GM12878 (cell line): ENCODE measurements at regions not wholly inside any gene's neighbourhood (a gene's known extent, or its start where the extent isn't known, plus 50 kb on each side); places are given as distances from the start of the nearest gene placed in this dataset.

ENCODE experiments used
- ATAC-seq: fragments of 200-7000 bp; cut with Tn5 transposase; 3 replicates; pipeline ENCODE4 v1.9.1; 2020; ENCODE audit warnings: mild to moderate bottlenecking, moderate library complexity
- BruUV-seq: library from RNA; stranded (reverse); fragments of 400-500 nt; replicated peaks from 2 replicates; lab custom pipeline; 2021; lab: Mats Ljungman, UMichigan
- CTCF ChIA-PET: fragments of 300-600 bp; sonication (Branson Sonifier 250); formaldehyde crosslinking; extraction: SDS; loops from one replicate; lab custom pipeline; 2021; ENCODE audit warnings: inconsistent platforms; lab: Yijun Ruan, JAX
- POLR2A ChIA-PET: fragments of 350-600 bp; formaldehyde crosslinking; extraction: SDS; loops from one replicate; lab custom pipeline; 2021; ENCODE audit warnings: inconsistent platforms; lab: Charles Lee
- RAD21 ChIA-PET: fragments of 300-600 bp; sonication (Branson Sonifier 250); formaldehyde crosslinking; loops from one replicate; lab custom pipeline; 2023; ENCODE audit warnings: antibody characterized with exemption; ENCODE audit not compliant: unreplicated experiment; lab: Charles Lee
- SMC1A ChIA-PET: fragments of 300-600 bp; sonication (Branson Sonifier 250); formaldehyde crosslinking; loops from one replicate; lab custom pipeline; 2023; ENCODE audit not compliant: unreplicated experiment, uncharacterized antibody; lab: Charles Lee
- DNase-seq: peaks from one replicate; pipeline ENCODE4 v3.0.0-alpha.2; 2011; ENCODE audit warnings: low read depth, low spot score
- FAIRE-seq: peaks from 3 replicates; lab custom pipeline; 2011; peaks lifted over from hg19 to GRCh38; lab: Jason Lieb, UNC
- H2AFZ ChIP-seq: 2 replicates; pipeline ENCODE4 v1.6.0; 2011; ENCODE audit warnings: low read depth, low read length, control low read depth; ENCODE audit not compliant: control insufficient read depth
- H3K27ac ChIP-seq: 2 replicates; pipeline ENCODE4 v1.5.1; 2011; ENCODE audit warnings: control low read depth; ENCODE audit not compliant: control insufficient read depth, insufficient read depth
- H3K27me3 ChIP-seq, 2 experiments: replicated peaks in 1 of 2; 2 replicates each; pipeline versions ENCODE4 v1.6.0 to v1.6.1; 2011; ENCODE audit warnings: low read length in 1 of 2; ENCODE audit not compliant: control insufficient read depth in 2 of 2, insufficient read depth in 2 of 2
- H3K36me3 ChIP-seq, 2 experiments: 2 replicates each; pipeline ENCODE4 v1.5.1; 2011; ENCODE audit warnings: low read length in 1 of 2; ENCODE audit not compliant: control insufficient read depth in 2 of 2, insufficient read depth in 2 of 2
- H3K4me1 ChIP-seq: 2 replicates; pipeline ENCODE4 v1.6.1; 2011; ENCODE audit warnings: mild to moderate bottlenecking, low read length, moderate library complexity, mixed read lengths; ENCODE audit not compliant: control insufficient read depth, insufficient read depth
- H3K4me2 ChIP-seq: 2 replicates; pipeline ENCODE4 v1.6.0; 2011; ENCODE audit warnings: control low read depth; ENCODE audit not compliant: control insufficient read depth, insufficient read depth
- H3K4me3 ChIP-seq: fragments of 200-600 bp; sonication (generic); 2 replicates; pipeline ENCODE4 v1.5.1; 2016
- H3K79me2 ChIP-seq: 2 replicates; pipeline ENCODE4 v1.6.0; 2011; ENCODE audit warnings: low read length; ENCODE audit not compliant: control insufficient read depth, insufficient read depth
- H3K9ac ChIP-seq: 2 replicates; pipeline ENCODE4 v1.8.0; 2011; ENCODE audit warnings: low read length, control low read depth, mixed read lengths; ENCODE audit not compliant: control insufficient read depth, insufficient read depth
- H3K9me3 ChIP-seq: replicated peaks from 3 replicates; pipeline ENCODE4 v1.5.1; 2011; ENCODE audit warnings: mild to moderate bottlenecking, low read length; ENCODE audit not compliant: control insufficient read depth, insufficient read depth
- H4K20me1 ChIP-seq: 2 replicates; pipeline ENCODE4 v1.6.0; 2011; ENCODE audit not compliant: control insufficient read depth, insufficient read depth
- CHD1 ChIP-seq: IDR thresholded peaks from 2 replicates; pipeline ENCODE4 v1.6.1; 2012; ENCODE audit warnings: low read depth, low read length, improper control_type of control experiment
- IKZF1 ChIP-seq: fragments of 450-650 bp; conservative IDR thresholded peaks from 2 replicates; pipeline ENCODE4 v1.6.1; 2017; ENCODE audit warnings: antibody characterized with exemption, mild to moderate bottlenecking
- MTA2 ChIP-seq: fragments of 450-650 bp; IDR thresholded peaks from 2 replicates; pipeline ENCODE4 v1.6.1; 2016; ENCODE audit warnings: low read depth, mild to moderate bottlenecking, moderate library complexity
- NR2F1 ChIP-seq: fragments of 450-650 bp; conservative IDR thresholded peaks from 2 replicates; pipeline ENCODE4 v1.6.1; 2017; ENCODE audit warnings: mild to moderate bottlenecking
- RAD21 ChIP-seq: IDR thresholded peaks from 2 replicates; pipeline ENCODE4 v1.6.1; 2011; ENCODE audit warnings: mild to moderate bottlenecking, low read depth, low read length, moderate library complexity; ENCODE audit not compliant: insufficient read depth
- RUNX3 ChIP-seq: IDR thresholded peaks from 2 replicates; pipeline ENCODE4 v1.6.1; 2012; ENCODE audit warnings: low read length, inconsistent platforms
- ZNF384 ChIP-seq: IDR thresholded peaks from 2 replicates; pipeline ENCODE4 v1.6.1; 2012; ENCODE audit warnings: low read depth, mild to moderate bottlenecking, low read length, improper control_type of control experiment, borderline replicate concordance
- WGBS: methylation state at CpG from one replicate; pipeline ENCODE4 v1.1.6; 2016; ENCODE audit warnings: low lambda C conversion rate; ENCODE audit not compliant: insufficient replicate concordance, insufficient coverage; ENCODE audit errors: missing lambda C conversion rate; 5-methylcytosine and 5-hydroxymethylcytosine counted together
- in situ Hi-C: fragments of 300-500 bp; cut with MboI; formaldehyde crosslinking; loops from 9 replicates; pipeline ENCODE4 v1.14.3; 2018; ENCODE audit warnings: mixed read lengths
- intact Hi-C: fragments of 100-400 bp; cut with micrococcal nuclease; formaldehyde crosslinking; loops from one replicate; pipeline ENCODE4 v1.14.2; 2022; ENCODE audit not compliant: unreplicated experiment

DNA sequence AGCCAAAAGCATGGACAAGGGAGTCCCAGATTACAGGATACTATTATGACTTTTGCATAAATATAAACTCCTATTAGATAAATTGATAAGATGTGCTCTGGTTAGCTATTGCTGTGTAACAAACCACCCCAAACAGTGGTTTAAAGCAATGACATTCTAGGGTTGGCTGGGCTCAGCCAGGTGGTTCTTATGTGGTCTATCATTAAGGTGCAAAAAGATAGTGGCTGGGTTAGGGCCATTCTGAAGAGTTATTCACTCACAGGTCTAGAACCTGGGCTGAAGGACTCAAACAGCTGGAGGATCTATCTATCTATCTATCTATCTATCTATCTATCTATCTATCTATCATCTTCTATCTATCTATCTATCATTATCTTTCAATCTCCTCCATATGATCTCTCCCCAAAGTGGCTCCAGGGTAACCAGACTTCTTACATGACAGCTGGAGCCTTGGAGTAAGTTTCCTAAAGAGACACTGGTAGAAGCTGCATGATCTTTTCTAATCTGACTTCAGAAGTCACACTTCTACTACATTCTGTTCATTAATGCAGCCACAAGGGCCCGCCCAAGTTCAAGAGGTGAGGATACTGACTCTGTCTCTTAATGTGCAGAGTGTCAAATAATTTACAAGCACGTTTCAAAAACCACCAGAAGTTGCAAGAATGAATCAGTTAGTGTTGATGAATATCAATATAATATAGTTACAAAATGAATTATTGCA lies 74.9 kb upstream of the XCR1 start:
- RAD21 ChIA-PET: no interaction called here
- ATAC-seq (no peak), FAIRE-seq (no peak), DNase-seq (no peak)
- H3K9ac ChIP-seq: no peak overlapping the region
- H3K27me3 ChIP-seq: no peaks in the 10 kb centered on the region
- no TSS peak for BruUV-seq
- no peak overlapping the region for H3K4me2 ChIP-seq
- WGBS: 65% methylated on average over 2 of the region's 2 CpGs
- intact Hi-C loops (no loop called here), in situ Hi-C loops (no loop called here)
- no peak overlapping the region for H2AFZ ChIP-seq
- H3K9me3 ChIP-seq: peaks cover 3% of the 10 kb centered on the region; the same call in 2 of the 3 replicates
- TF ChIP-seq RAD21 (peak; percentile 57), IKZF1 (no peak), NR2F1 (0 out of 2 replicates have a peak, but pooled peaks have one; percentile 12), MTA2 (no peak)
- H3K79me2 ChIP-seq: no peaks in the 10 kb centered on the region
- H4K20me1 ChIP-seq: no peaks in the 10 kb centered on the region
- H3K4me1 ChIP-seq: peaks cover 33% of the 10 kb centered on the region
- CTCF ChIA-PET: interaction anchor here (0.7 to 7.3 kb wide), 6 partner anchors 9 to 276 kb away, joined by 4 to 51 read pairs (median 4); no protein-coding TSS in a partner anchor
- POLR2A ChIA-PET: interaction anchor here (1.2 kb wide), 1 partner anchor 13 kb away, joined by 3 read pairs; no protein-coding TSS in a partner anchor
- H3K4me3 ChIP-seq: no peak overlapping the region
- no peak overlapping the region for H3K27ac ChIP-seq
- H3K36me3 ChIP-seq: no peaks in the 10 kb centered on the region
- SMC1A ChIA-PET: interaction anchor here (1.1 to 6.7 kb wide), 5 partner anchors 9 to 268 kb away, joined by 3 to 52 read pairs (median 9); partner anchors contain the start of genes CCR1 and CCR5

DNA sequence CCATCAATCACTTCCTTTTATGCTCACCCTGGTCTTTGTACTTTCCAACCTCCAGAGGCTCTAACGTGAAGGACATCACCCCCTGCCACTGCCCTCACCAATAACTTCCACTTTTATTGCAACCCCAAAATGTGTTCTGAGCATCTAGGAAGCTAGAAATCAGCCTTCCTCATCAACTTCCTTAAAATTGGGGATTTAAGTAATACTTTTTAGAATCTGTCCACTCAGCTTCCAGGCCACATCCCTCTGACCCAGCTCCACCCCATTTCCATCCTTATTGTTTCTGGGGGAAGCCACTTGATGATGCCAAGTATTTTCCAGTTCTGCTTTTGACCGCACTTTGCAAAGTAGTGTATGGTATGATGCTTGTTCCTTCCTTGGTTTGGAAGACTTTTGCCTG lies 73.5 kb upstream of the XCR1 start:
- ChIA-PET POLR2A (no interaction called here), CTCF (interaction anchor here (1.0 to 7.3 kb wide), 3 partner anchors 12 to 278 kb away, joined by 3 to 51 read pairs (median 5); no protein-coding TSS in a partner anchor), SMC1A (interaction anchor here (1.0 to 6.7 kb wide), 6 partner anchors 8 to 278 kb away, joined by 3 to 52 read pairs (median 7); partner anchors contain the start of genes CCR1 and CCR5), RAD21 (interaction anchor here (1.3 to 20.1 kb wide), 4 partner anchors 10 to 270 kb away, joined by 5 to 396 read pairs (median 6); partner anchors contain the start of genes CCR1 and CCR5)
- H3K9me3 ChIP-seq: peaks cover 3% of the 10 kb centered on the region; the same call in 2 of the 3 replicates
- WGBS: 81% methylated on average over 2 of the region's 2 CpGs
- H3K4me1 ChIP-seq: peaks cover 47% of the 10 kb centered on the region
- intact Hi-C loops (no loop called here), in situ Hi-C loops (no loop called here)
- BruUV-seq: no TSS peak
- no peak overlapping the region for H3K9ac ChIP-seq
- H3K27me3 ChIP-seq: no peaks in the 10 kb centered on the region
- no peaks in the 10 kb centered on the region for H4K20me1 ChIP-seq
- no peak overlapping the region for H3K4me3 ChIP-seq
- TF ChIP-seq RUNX3 (no peak), CHD1 (no peak), ZNF384 (no peak)
- no peaks in the 10 kb centered on the region for H3K79me2 ChIP-seq
- ATAC-seq (no peak), FAIRE-seq (no peak), DNase-seq (no peak)
- H2AFZ ChIP-seq: no peak overlapping the region
- no peak overlapping the region for H3K27ac ChIP-seq
- H3K4me2 ChIP-seq: no peak overlapping the region
- no peaks in the 10 kb centered on the region for H3K36me3 ChIP-seq
